ENCODE measurements at regions not wholly inside any gene's neighbourhood (a gene's known extent, or its start where the extent isn't known, plus 50 kb on each side); places are given as distances from the start of the nearest gene placed in this dataset.

DNA sequence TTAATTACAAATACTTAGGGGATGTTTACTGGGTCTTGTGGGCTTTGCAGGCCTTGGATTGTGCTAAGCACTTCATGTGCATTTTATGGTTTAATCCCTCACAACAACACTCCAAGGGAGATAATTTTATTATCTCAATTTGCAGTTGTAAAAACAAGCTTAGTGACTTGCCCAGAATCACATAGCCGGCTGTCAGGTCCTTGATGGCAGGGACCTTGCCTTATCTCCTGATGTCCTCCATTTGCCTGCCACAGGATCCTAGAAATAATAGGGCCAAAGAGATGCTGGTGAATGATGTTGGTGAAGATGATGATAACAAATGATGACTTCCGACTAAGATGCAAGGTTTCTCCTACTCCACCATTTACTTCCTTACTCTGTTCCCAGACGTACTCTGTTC, 385.4 kb downstream of the TMEM135 start:
- no peak for DNase-seq (ENCODE audit: extremely low read depth in 1 of 11, low read depth in 9 of 11, low spot score in 4 of 11)

- DNase-seq (ENCODE audit: extremely low read depth in 1 of 11, low read depth in 9 of 11, low spot score in 4 of 11) = no peak
These were observed 384.8 kb downstream of the TMEM135 start for GRCh38 chr11:87422566-87422965.

DNA sequence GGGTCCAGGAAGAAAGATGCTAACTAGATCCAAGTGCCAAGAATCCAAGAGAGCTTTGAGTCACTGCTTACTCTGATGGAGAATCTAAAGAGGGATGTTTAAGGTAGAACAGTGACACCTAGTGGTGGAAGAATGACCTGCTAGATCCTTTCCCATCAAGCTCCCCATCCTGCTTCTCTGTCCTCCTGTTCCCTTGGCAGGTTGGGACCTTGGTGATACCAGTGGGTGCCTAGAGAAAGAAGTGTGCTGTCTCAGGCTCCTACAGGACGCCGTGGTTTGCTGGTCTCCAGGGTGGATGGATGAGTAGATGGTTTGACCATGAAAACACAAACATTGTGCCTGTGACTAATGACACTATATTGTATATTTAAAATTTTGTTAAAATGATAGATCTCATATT, 383.7 kb downstream of the TMEM135 start:
- peak; percentile 44 to 77 (median 58) for DNase-seq (ENCODE audit: extremely low read depth in 1 of 11, low read depth in 9 of 11, low spot score in 4 of 11)

- no peak for DNase-seq (ENCODE audit: extremely low read depth in 1 of 11, low read depth in 9 of 11, low spot score in 4 of 11)
These were observed 380.2 kb downstream of the TMEM135 start for GRCh38 chr11:87417951-87418350.

DNA sequence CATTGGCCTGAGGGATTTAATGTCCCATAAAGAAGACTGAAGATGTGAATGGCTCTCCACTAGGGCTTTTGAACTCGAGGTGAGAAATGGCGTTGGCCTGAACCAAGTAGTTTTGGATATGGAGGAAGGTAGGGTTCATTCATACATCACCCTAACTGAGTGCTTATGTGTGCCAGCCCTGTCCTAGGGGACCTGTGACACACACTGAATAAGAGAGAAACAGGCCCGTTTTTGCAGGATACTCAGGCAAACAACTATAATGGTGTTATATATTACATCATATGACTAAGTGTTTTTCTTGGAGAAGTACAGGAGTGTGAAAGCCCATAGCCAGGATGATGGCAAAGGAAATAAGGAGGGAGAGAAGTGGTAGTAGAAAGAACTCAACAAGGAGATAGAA, 368.1 kb downstream of the TMEM135 start:
- no peak for DNase-seq (ENCODE audit: extremely low read depth in 1 of 11, low read depth in 9 of 11, low spot score in 4 of 11)

- DNase-seq (ENCODE audit: extremely low read depth in 1 of 11, low read depth in 9 of 11, low spot score in 4 of 11) = no peak
These were observed 367.6 kb downstream of the TMEM135 start for GRCh38 chr11:87405356-87405755.

- no peak for DNase-seq (ENCODE audit: extremely low read depth in 1 of 11, low read depth in 9 of 11, low spot score in 4 of 11)
These were observed 363.9 kb downstream of the TMEM135 start for GRCh38 chr11:87401653-87402052.

GRCh38 chr11:87399341-87399740, 361.6 kb downstream of the TMEM135 start:
- no peak for DNase-seq (ENCODE audit: extremely low read depth in 1 of 11, low read depth in 9 of 11, low spot score in 4 of 11)

- no peak for DNase-seq (ENCODE audit: extremely low read depth in 1 of 11, low read depth in 9 of 11, low spot score in 4 of 11)
These were observed 361.2 kb downstream of the TMEM135 start for GRCh38 chr11:87398931-87399330.

GRCh38 chr11:87397011-87397865, 359.5 kb downstream of the TMEM135 start:
- no peak for DNase-seq (ENCODE audit: extremely low read depth in 1 of 11, low read depth in 9 of 11, low spot score in 4 of 11)

- no peak for DNase-seq (ENCODE audit: extremely low read depth in 1 of 11, low read depth in 9 of 11, low spot score in 4 of 11)
These were observed 357.2 kb downstream of the TMEM135 start for GRCh38 chr11:87394924-87395323.

- no peak for DNase-seq (ENCODE audit: extremely low read depth in 1 of 11, low read depth in 9 of 11, low spot score in 4 of 11)
These were observed 354.9 kb downstream of the TMEM135 start for GRCh38 chr11:87392665-87393064.

DNA sequence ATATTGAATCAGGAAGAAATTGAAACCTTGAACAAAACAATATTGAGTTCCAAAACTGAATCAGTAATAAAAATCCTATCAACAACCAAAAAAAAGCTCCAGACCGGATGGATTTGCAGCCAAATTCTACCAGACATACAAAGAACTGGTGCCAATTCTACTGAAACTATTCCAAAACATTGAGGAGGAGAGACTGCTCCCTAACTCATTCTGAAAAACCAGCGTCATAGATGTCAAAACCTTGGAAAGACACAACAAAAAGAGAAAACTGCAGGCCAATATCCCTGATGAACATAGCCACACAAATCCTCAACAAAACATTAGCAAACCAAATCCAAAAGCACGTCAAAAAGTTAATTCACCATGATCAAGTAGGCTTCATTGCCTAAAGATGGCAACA, 353.8 kb downstream of the TMEM135 start:
- no peak for DNase-seq (ENCODE audit: extremely low read depth in 1 of 11, low read depth in 9 of 11, low spot score in 4 of 11)

DNA sequence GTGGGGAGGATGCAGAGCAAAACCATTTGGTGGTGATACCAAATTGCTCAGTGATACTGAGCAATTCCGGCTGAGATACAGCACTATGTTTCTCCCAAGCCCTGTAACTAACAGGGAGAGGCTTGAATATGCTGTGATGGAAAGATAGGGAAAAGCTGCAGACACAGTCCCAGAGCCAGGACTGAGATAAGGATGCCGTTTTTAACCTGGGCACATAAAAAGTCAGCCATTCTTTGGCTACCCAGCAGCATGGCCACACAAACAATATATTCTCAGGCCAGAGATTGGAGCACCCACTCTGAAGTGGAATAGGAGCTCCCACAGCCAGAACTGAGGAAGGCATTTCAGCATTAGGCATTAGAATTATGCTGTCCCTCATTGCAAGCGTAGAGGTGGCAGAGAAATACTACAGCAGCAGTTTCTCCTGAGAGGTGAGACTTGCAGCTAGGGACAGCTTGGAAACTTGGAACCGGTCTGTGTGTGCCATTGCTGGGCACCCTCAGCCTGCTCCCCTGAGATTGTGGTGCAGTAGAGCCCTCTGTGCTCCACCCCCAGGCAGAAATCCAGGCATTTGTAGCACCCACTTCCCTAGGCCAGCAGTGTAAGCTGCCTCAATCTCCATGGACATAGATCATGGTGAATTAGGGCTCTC, 346.5 kb downstream of the TMEM135 start:
- no peak for DNase-seq (ENCODE audit: extremely low read depth in 1 of 11, low read depth in 9 of 11, low spot score in 4 of 11)

DNA sequence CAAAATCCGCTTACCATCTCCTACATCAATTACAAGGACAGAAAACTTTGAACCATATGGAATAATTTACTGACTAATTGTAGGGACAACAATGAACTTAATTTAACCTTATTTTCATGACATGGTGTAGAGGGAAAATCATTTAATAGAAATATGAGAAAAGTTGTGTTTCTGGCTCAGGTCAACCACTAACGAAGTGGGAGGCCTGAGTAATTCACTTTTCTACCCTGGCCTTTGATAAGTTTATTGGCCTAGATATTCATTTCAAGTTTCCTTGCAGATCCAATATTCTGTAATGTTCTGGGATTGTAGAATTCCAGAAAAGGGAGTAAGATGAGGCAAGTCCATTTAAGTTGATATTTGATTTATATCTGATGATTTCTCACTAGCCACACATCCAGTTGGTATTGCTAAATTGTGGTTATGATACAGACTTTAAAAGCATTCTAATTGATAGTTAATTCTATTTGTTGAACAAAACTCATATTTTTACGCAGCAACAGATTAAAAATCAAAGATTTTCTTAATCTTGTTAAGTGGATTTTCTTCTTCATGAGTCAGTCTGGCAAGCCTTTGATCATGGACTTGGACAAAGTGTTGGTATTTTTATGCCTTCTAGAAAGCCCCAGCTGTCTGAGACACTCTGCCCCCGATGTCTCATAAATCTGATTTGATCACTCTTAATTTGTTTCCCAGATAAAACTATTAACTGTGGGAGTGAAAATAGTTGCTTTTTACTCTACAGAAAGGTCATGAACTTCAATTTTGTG, 336.5 kb downstream of the TMEM135 start:
- peak in 7 of 11 donors; percentile 26 to 67 (median 45) for DNase-seq (ENCODE audit: extremely low read depth in 1 of 11, low read depth in 9 of 11, low spot score in 4 of 11)

All from renal cortex interstitium (tissue), 11 donors.